T47D (cell line): ENCODE measurements at regions not wholly inside any gene's neighbourhood (a gene's known extent, or its start where the extent isn't known, plus 50 kb on each side); places are given as distances from the start of the nearest gene placed in this dataset.

Experiments used
- DNase-seq, 2 experiments: peaks; one replicate each; pipeline versions ENCODE4 v3.0.0 to v3.0.0-alpha.2; 2011 to 2012; ENCODE audit warnings: low read depth in 1 of 2, low spot score in 1 of 2
- JUND ChIP-seq: IDR thresholded peaks from 2 replicates; pipeline ENCODE4 v1.6.1; 2012; ENCODE audit warnings: low read depth
- in situ Hi-C: cut with HindIII; loops from 2 replicates; pipeline ENCODE4 v1.10.0; 2016; ENCODE audit warnings: low sequenced_read_pairs, low pct_unique_long_range_greater_than_20kb

GRCh38 chr16:50478075-50478772, 70.0 kb upstream of the NKD1 start:
- no peak for TF ChIP-seq JUND
- no peak for DNase-seq
- in situ Hi-C loops: no loop called here

GRCh38 chr16:50476486-50477255, 71.5 kb upstream of the NKD1 start:
- DNase-seq: no peak
- in situ Hi-C loops: no loop called here
- no peak for TF ChIP-seq JUND

GRCh38 chr16:50475170-50475569, 73.0 kb upstream of the NKD1 start:
- DNase-seq: no peak
- TF ChIP-seq JUND: no peak
- in situ Hi-C loops: no loop called here

GRCh38 chr16:50474138-50474537, 74.1 kb upstream of the NKD1 start:
- in situ Hi-C loops: no loop called here
- DNase-seq: no peak
- no peak for TF ChIP-seq JUND

GRCh38 chr16:50473356-50473945, 74.7 kb upstream of the NKD1 start:
- DNase-seq: no peak
- TF ChIP-seq JUND: no peak
- in situ Hi-C loops: no loop called here

- in situ Hi-C loops: no loop called here
- TF ChIP-seq JUND: no peak
- no peak for DNase-seq
Measured at GRCh38 chr16:50472472-50472871, 75.7 kb upstream of the NKD1 start.

- no peak for DNase-seq
- in situ Hi-C loops: no loop called here
- no peak for TF ChIP-seq JUND
Measured at GRCh38 chr16:50470687-50471086, 77.5 kb upstream of the NKD1 start.

GRCh38 chr16:50469744-50470321, 78.4 kb upstream of the NKD1 start:
- in situ Hi-C loops: no loop called here
- DNase-seq: no peak
- TF ChIP-seq JUND: no peak

- no peak for TF ChIP-seq JUND
- DNase-seq: no peak
- in situ Hi-C loops: no loop called here
Measured at GRCh38 chr16:50469121-50469743, 79.0 kb upstream of the NKD1 start.

- TF ChIP-seq JUND: no peak
- in situ Hi-C loops: no loop called here
- DNase-seq: no peak
Measured at GRCh38 chr16:50468749-50469078, 79.5 kb upstream of the NKD1 start.

GRCh38 chr16:50467943-50468748, 80.0 kb upstream of the NKD1 start:
- no peak for TF ChIP-seq JUND
- DNase-seq: no peak
- in situ Hi-C loops: no loop called here

- no peak for TF ChIP-seq JUND
- in situ Hi-C loops: no loop called here
- DNase-seq: no peak
Measured at GRCh38 chr16:50467559-50467942, 80.6 kb upstream of the NKD1 start.
